Thyroid gland (tissue), 4 donors: ENCODE measurements at regions not wholly inside any gene's neighbourhood (a gene's known extent, or its start where the extent isn't known, plus 50 kb on each side); places are given as distances from the start of the nearest gene placed in this dataset.

Source experiments
- DNase-seq, 2 donors: peaks; one replicate each; pipeline ENCODE4 v3.0.0-alpha.2; 2019
- H3K27ac ChIP-seq, 3 donors: fragments of 200-600 bp; sonication (generic); 1 replicate in 2 of 3; 2 replicates in 1 of 3; pipeline ENCODE4 v1.5.1; 2016 to 2019; ENCODE audit warnings: mild to moderate bottlenecking in 1 of 3, moderate library complexity in 1 of 3
- H3K27me3 ChIP-seq: fragments of 200-600 bp; sonication (generic); one replicate; pipeline ENCODE4 v1.5.1; 2019
- H3K36me3 ChIP-seq, 2 donors: fragments of 200-600 bp; sonication (generic); one replicate each; pipeline ENCODE4 v1.5.1; 2016 to 2019
- H3K4me1 ChIP-seq, 2 donors: fragments of 200-600 bp; sonication (generic); one replicate each; pipeline ENCODE4 v1.5.1; 2017 to 2019
- H3K4me3 ChIP-seq, 3 donors: fragments of 200-600 bp; sonication (generic); replicated peaks in 1 of 3; 1 replicate in 2 of 3; 2 replicates in 1 of 3; pipeline ENCODE4 v1.5.1; 2016; ENCODE audit warnings: mild to moderate bottlenecking in 1 of 3
- H3K9me3 ChIP-seq: fragments of 200-600 bp; sonication (generic); one replicate; pipeline ENCODE4 v1.5.1; 2017
- CTCF ChIP-seq, 6 experiments: fragments of 200-600 bp in 3 of 6; fragments of 450-650 bp in 3 of 6; sonication (generic) in 3 of 6; IDR thresholded peaks; one replicate each; pipeline ENCODE4 v1.5.1; 2016 to 2019; ENCODE audit warnings: antibody characterized with exemption in 6 of 6, mild to moderate bottlenecking in 2 of 6, inconsistent platforms in 1 of 6, moderate library complexity in 1 of 6
- POLR2A ChIP-seq, 2 donors: fragments of 450-650 bp; IDR thresholded peaks; one replicate each; pipeline ENCODE4 v1.6.1; 2017; ENCODE audit warnings: antibody characterized with exemption in 2 of 2, mild to moderate bottlenecking in 2 of 2, moderate library complexity in 1 of 2
- WGBS, 2 donors: methylation state at CpG; one replicate each; pipeline ENCODE4 v1.1.5; 2017; 5-methylcytosine and 5-hydroxymethylcytosine counted together
- intact Hi-C: fragments of 100-400 bp; cut with DNase I; formaldehyde crosslinking; loops from one replicate; pipeline ENCODE4 v1.15.1; 2023

DNA sequence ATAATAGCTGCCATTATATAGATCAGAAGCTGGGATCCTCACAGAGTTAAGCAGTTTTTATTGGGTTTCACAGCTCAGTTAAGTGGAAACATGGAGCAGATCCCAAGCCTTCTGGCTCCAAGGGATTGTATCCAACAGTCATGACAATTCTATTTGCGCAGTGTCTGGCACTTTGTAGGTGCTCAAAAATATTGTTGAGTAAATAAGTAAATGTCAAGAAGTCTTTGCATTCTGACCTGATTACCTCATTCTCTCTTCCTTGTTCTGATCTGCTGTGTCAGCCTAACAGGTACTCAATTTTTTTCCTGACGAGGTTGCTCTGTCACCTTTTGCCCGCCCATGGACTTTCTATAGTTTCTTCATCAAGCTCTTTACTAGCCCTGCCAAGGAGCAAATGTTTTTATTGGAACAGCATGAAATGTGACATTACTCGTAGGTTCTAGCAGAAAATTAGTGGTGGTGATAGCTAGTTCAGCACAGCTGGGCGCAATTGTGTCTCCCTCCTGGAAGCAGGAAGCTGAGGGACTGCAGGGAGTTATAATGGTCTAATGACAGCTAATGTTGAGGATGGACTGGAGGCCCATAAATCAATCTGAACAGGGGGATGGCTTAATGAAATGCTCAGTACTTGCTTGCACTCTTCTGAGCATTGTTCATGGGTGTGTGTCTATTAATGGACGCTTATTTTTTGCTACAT is 680.2 kb downstream of the CCSER2 start:
- peaks cover 28 to 51% of the 10 kb centered on the region in 2 donors for H3K4me1 ChIP-seq
- H3K9me3 ChIP-seq: no peaks in the 10 kb centered on the region
- peak; percentile 31 to 51 for DNase-seq
- TF ChIP-seq POLR2A (IDR thresholded peaks at IDR 0.05) (no peak), CTCF (IDR thresholded peaks at IDR 0.05) (no peak)
- peak overlapping the region; percentile 59 to 87 (median 84) for H3K27ac ChIP-seq
- intact Hi-C loops: no loop called here
- no peaks in the 10 kb centered on the region for H3K27me3 ChIP-seq
- no peak overlapping the region for H3K4me3 ChIP-seq
- WGBS, 2 donors: 59 to 73% methylated on average over 6 of the region's 6 CpGs
- no peaks in the 10 kb centered on the region for H3K36me3 ChIP-seq

- intact Hi-C loops: no loop called here
- no peak for TF ChIP-seq POLR2A (IDR thresholded peaks at IDR 0.05)
- TF ChIP-seq CTCF (IDR thresholded peaks at IDR 0.05): no peak
Observed at GRCh38 chr10:85012305-85012704, 683.9 kb downstream of the CCSER2 start.

DNA sequence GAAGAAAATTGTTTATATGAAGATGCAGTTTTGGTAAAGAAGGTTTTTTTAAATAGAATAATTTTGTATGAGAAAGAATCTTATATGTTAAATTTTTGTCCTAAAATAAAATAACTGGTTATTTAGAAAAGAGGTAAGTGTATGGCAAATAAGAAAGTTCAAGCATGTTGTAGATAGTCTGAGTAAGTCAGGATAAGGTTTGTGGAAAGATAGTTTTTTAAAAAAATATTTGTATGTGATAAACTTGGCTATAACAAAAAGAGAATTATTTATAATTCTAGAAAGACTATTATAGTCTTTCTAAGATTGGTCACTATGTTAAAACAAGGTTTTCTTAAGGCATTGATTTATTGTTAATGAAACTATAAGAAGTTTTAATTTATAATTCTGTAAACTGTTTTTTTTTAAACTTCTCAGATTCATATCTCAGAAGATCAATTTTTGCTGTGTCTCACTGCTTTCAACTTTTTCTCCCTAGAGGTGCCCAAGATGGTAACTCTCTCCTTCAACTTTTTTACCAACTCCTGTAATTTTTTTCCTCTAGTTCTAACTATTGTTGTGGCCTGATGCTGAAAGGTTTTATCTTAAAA is 698.6 kb downstream of the CCSER2 start:
- Histone ChIP-seq H3K9me3 (no peaks in the 10 kb centered on the region), H3K4me3 (no peak overlapping the region), H3K36me3 (no peaks in the 10 kb centered on the region), H3K27me3 (no peaks in the 10 kb centered on the region), H3K27ac (no peak overlapping the region), H3K4me1 (no peaks in the 10 kb centered on the region)
- TF ChIP-seq CTCF (IDR thresholded peaks at IDR 0.05) (no peak), POLR2A (IDR thresholded peaks at IDR 0.05) (no peak)
- no peak for DNase-seq
- intact Hi-C loops: no loop called here

More at GRCh38 chr10:85012305-85012704, 683.9 kb downstream of the CCSER2 start:
- DNase-seq: no peak
- Histone ChIP-seq H3K27ac (peak overlapping the region in 2 of 3 donors; percentile 84 to 87), H3K4me1 (peaks cover 32 to 51% of the 10 kb centered on the region in 2 donors), H3K4me3 (no peak overlapping the region), H3K9me3 (no peaks in the 10 kb centered on the region), H3K36me3 (no peaks in the 10 kb centered on the region), H3K27me3 (no peaks in the 10 kb centered on the region)
- 90 to 93% methylated on average over 2 of the region's 2 CpGs for WGBS, 2 donors

DNA sequence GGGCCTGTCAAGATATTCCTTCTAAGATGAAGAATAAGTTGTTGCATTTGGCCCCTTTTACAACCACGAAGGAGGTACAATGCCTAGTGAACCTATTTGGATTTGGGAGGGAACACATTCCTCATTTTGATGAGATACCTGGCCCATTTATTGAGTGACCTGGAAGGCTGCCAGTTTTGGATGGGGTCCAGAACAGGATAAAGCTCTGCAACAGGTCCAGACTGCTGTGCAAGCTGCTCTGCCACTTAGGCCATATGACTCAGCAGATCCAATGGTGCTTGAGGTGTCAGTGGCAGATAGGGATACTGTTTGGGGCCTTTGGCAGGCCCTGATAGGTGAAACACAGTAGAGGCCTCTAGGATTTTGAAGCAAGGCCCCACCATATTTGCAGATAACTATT is 704.6 kb downstream of the CCSER2 start:
- 15 to 35% methylated on average over 1 of the region's 1 CpG for WGBS, 2 donors
- no peaks in the 10 kb centered on the region for H3K9me3 ChIP-seq
- intact Hi-C loops: no loop called here
- no peak overlapping the region for H3K4me3 ChIP-seq
- TF ChIP-seq POLR2A (IDR thresholded peaks at IDR 0.05) (no peak), CTCF (IDR thresholded peaks at IDR 0.05) (no peak)
- DNase-seq: peak; percentile 82 to 84
- no peaks in the 10 kb centered on the region for H3K27me3 ChIP-seq
- peak overlapping the region; percentile 13 to 60 (median 22) for H3K27ac ChIP-seq
- H3K4me1 ChIP-seq: peaks cover 13 to 23% of the 10 kb centered on the region in 2 donors
- H3K36me3 ChIP-seq: no peaks in the 10 kb centered on the region

DNA sequence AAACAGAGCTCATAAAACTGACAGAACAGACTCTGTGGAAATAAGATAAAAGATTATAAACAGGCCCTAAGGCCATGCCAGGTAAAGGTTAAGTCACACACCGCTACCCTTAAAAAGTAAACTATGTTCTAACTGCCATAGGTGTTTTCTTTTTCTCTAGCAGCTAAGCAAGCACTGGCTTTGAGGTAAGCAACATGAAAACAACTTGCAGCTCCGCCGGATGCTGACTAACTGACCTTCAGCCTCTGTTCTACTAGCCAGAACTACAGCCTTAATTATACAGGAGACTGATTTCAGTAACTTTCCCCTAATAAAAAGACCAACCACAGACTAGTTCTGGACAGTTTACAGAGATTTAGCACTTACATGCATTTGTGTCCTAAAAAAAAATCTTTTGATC is 708.3 kb downstream of the CCSER2 start:
- TF ChIP-seq CTCF (IDR thresholded peaks at IDR 0.05): no peak
- no peak for TF ChIP-seq POLR2A (IDR thresholded peaks at IDR 0.05)
- intact Hi-C loops: no loop called here
- H3K4me3 ChIP-seq: no peak overlapping the region
- peak; percentile 45 to 56 for DNase-seq
- H3K27ac ChIP-seq: peak overlapping the region; percentile 55 to 88 (median 61)
- WGBS, 2 donors: 43 to 59% methylated on average over 3 of the region's 3 CpGs
- H3K4me1 ChIP-seq: peaks cover 13 to 23% of the 10 kb centered on the region in 2 donors
- H3K27me3 ChIP-seq: no peaks in the 10 kb centered on the region
- H3K9me3 ChIP-seq: no peaks in the 10 kb centered on the region
- no peaks in the 10 kb centered on the region for H3K36me3 ChIP-seq
